ENCODE measurements at regions not wholly inside any gene's neighbourhood (a gene's known extent, or its start where the extent isn't known, plus 50 kb on each side); places are given as distances from the start of the nearest gene placed in this dataset.

GRCh38 chr10:75342397-75342796 is 59.2 kb downstream of the ZNF503 start:
- ChIA-PET POLR2A (no interaction called here), CTCF (no interaction called here)
- DNase-seq (no peak), ATAC-seq (ENCODE audit: poor library complexity) (no peak)
- Histone ChIP-seq H3K36me3 (ENCODE audit: insufficient read depth, low read length) (no peaks in the 10 kb centered on the region), H3K4me3 (ENCODE audit: low read length) (no peak overlapping the region), H3K27ac (ENCODE audit: low read depth in 1 of 2, low read length in 2 of 2) (no peak overlapping the region), H3K9me3 (ENCODE audit: control insufficient read depth in 1 of 2, insufficient read depth in 1 of 2, low read length in 2 of 2) (peaks cover 0 to 10% of the 10 kb centered on the region in 2 experiments), H3K27me3 (ENCODE audit: control insufficient read depth in 1 of 2, insufficient read depth in 2 of 2, low read length in 2 of 2) (no peaks in the 10 kb centered on the region), H3K4me1 (ENCODE audit: insufficient read depth, low read length) (no peaks in the 10 kb centered on the region)
- TF ChIP-seq CTCF (IDR thresholded peaks at IDR 0.05), result no peak
- no peak overlapping the region for H3K27ac Mint-ChIP-seq
- no peak overlapping the region for H3K4me3 Mint-ChIP-seq
- H3K9me3 Mint-ChIP-seq, result no peaks in the 10 kb centered on the region
- H3K4me1 Mint-ChIP-seq (ENCODE audit: low read depth), result no peaks in the 10 kb centered on the region
- intact Hi-C loops (cut with DNase I, micrococcal nuclease), result no loop called here
- no peaks in the 10 kb centered on the region for H3K36me3 Mint-ChIP-seq (ENCODE audit: low read depth)
- H3K27me3 Mint-ChIP-seq, result peaks cover 20% of the 10 kb centered on the region

GRCh38 chr10:75335983-75336382 is 65.6 kb downstream of the ZNF503 start:
- CTCF ChIA-PET, result no interaction called here
- Histone ChIP-seq H3K27me3 (ENCODE audit: control insufficient read depth in 1 of 2, insufficient read depth in 2 of 2, low read length in 2 of 2) (no peaks in the 10 kb centered on the region), H3K4me1 (ENCODE audit: insufficient read depth, low read length) (no peaks in the 10 kb centered on the region), H3K27ac (ENCODE audit: low read depth in 1 of 2, low read length in 2 of 2) (no peak overlapping the region), H3K4me3 (ENCODE audit: low read length) (no peak overlapping the region), H3K36me3 (ENCODE audit: insufficient read depth, low read length) (no peaks in the 10 kb centered on the region), H3K9me3 (ENCODE audit: control insufficient read depth in 1 of 2, insufficient read depth in 1 of 2, low read length in 2 of 2) (no peaks in the 10 kb centered on the region)
- no peaks in the 10 kb centered on the region for H3K36me3 Mint-ChIP-seq (ENCODE audit: low read depth)
- H3K4me1 Mint-ChIP-seq (ENCODE audit: low read depth), result no peaks in the 10 kb centered on the region
- H3K27me3 Mint-ChIP-seq, result peaks cover 23% of the 10 kb centered on the region
- H3K27ac Mint-ChIP-seq, result no peak overlapping the region
- TF ChIP-seq CTCF (IDR thresholded peaks at IDR 0.05), result no peak
- H3K9me3 Mint-ChIP-seq, result no peaks in the 10 kb centered on the region
- ATAC-seq (ENCODE audit: poor library complexity) (no peak), DNase-seq (peak in 1 of 14 experiments; percentile 1)
- H3K4me3 Mint-ChIP-seq, result no peak overlapping the region
- POLR2A ChIA-PET, result no interaction called here
- intact Hi-C loops (cut with DNase I, micrococcal nuclease), result no loop called here

- Mint-ChIP-seq H3K27ac (no peak overlapping the region), H3K27me3 (peaks cover 25% of the 10 kb centered on the region), H3K36me3 (ENCODE audit: low read depth) (no peaks in the 10 kb centered on the region), H3K4me3 (no peak overlapping the region), H3K9me3 (no peaks in the 10 kb centered on the region), H3K4me1 (ENCODE audit: low read depth) (no peaks in the 10 kb centered on the region)
- intact Hi-C loops (cut with DNase I, micrococcal nuclease), result no loop called here
- no peaks in the 10 kb centered on the region for H3K36me3 ChIP-seq (ENCODE audit: insufficient read depth, low read length)
- ChIA-PET CTCF (no interaction called here), POLR2A (no interaction called here)
- ATAC-seq (ENCODE audit: poor library complexity) (no peak), DNase-seq (no peak)
- H3K4me1 ChIP-seq (ENCODE audit: insufficient read depth, low read length), result no peaks in the 10 kb centered on the region
- H3K27ac ChIP-seq (ENCODE audit: low read depth in 1 of 2, low read length in 2 of 2), result no peak overlapping the region
- no peaks in the 10 kb centered on the region for H3K27me3 ChIP-seq (ENCODE audit: control insufficient read depth in 1 of 2, insufficient read depth in 2 of 2, low read length in 2 of 2)
- no peaks in the 10 kb centered on the region for H3K9me3 ChIP-seq (ENCODE audit: control insufficient read depth in 1 of 2, insufficient read depth in 1 of 2, low read length in 2 of 2)
- no peak overlapping the region for H3K4me3 ChIP-seq (ENCODE audit: low read length)
- no peak for TF ChIP-seq CTCF (IDR thresholded peaks at IDR 0.05)
Observed at GRCh38 chr10:75335191-75335590, 66.4 kb downstream of the ZNF503 start.
